HepG2 (cell line): ENCODE measurements at regions not wholly inside any gene's neighbourhood (a gene's known extent, or its start where the extent isn't known, plus 50 kb on each side); places are given as distances from the start of the nearest gene placed in this dataset.

Experiments
- ATAC-seq: fragments of 200-7000 bp; cut with Tn5 transposase; 3 replicates; pipeline ENCODE4 v1.9.1; 2020; ENCODE audit warnings: mild to moderate bottlenecking, moderate library complexity
- BruUV-seq: library from RNA; stranded (reverse); fragments of 400-500 nt; replicated peaks from 2 replicates; lab custom pipeline; 2021; lab: Mats Ljungman, UMichigan
- CTCF ChIA-PET: fragments of 300-600 bp; formaldehyde crosslinking; extraction: SDS; loops from one replicate; lab custom pipeline; 2021; ENCODE audit warnings: low total read pairs, inconsistent platforms, low intra/inter-chr PET ratio; lab: Yijun Ruan, JAX
- POLR2A ChIA-PET: fragments of 350-600 bp; sonication (Branson Sonifier 250); formaldehyde crosslinking; loops from one replicate; lab custom pipeline; 2020; ENCODE audit warnings: antibody characterized with exemption, inconsistent platforms; lab: Yijun Ruan, JAX
- DNase-seq: peaks from one replicate; pipeline ENCODE4 v3.0.0-alpha.2; 2015; ENCODE audit warnings: low spot score
- FAIRE-seq: peaks from 3 replicates; lab custom pipeline; 2011; peaks lifted over from hg19 to GRCh38; lab: Jason Lieb, UNC
- H2AFZ ChIP-seq: one replicate; pipeline ENCODE4 v1.6.1; 2011; ENCODE audit warnings: low read length, inconsistent platforms
- H3K27ac ChIP-seq: fragments of 300-600 bp; 3 replicates; pipeline ENCODE4 v1.8.0; 2011; ENCODE audit warnings: mixed run types, mild to moderate bottlenecking, mixed read lengths, low read length, inconsistent platforms; ENCODE audit not compliant: insufficient read depth; ENCODE audit errors: extremely low read length
- H3K27me3 ChIP-seq, 2 experiments: fragments of 200-600 bp in 1 of 2; 2 replicates in 1 of 2; 3 replicates in 1 of 2; pipeline versions ENCODE4 v1.6.0 to v1.8.0; 2011; ENCODE audit warnings: low read length in 2 of 2, mild to moderate bottlenecking in 2 of 2, moderate library complexity in 2 of 2, inconsistent platforms in 1 of 2; ENCODE audit not compliant: insufficient read depth in 2 of 2, control insufficient read depth in 1 of 2
- H3K36me3 ChIP-seq, 2 experiments: fragments of 200-600 bp in 1 of 2; replicated peaks in 1 of 2; 2 replicates in 1 of 2; 3 replicates in 1 of 2; pipeline versions ENCODE4 v1.5.1 to v1.8.0; 2011; ENCODE audit warnings: low read length in 2 of 2, inconsistent platforms in 1 of 2; ENCODE audit not compliant: insufficient read depth in 2 of 2, control insufficient read depth in 1 of 2
- H3K4me1 ChIP-seq: 2 replicates; pipeline ENCODE4 v1.5.1; 2012; ENCODE audit warnings: low read length, inconsistent platforms; ENCODE audit not compliant: insufficient read depth
- H3K4me2 ChIP-seq: 2 replicates; pipeline ENCODE4 v1.6.0; 2011; ENCODE audit warnings: low read depth, low read length, inconsistent platforms
- H3K4me3 ChIP-seq, 3 experiments: fragments of 200-600 bp in 1 of 3; sonication (generic), shearing (Covaris generic) in 1 of 3; replicated peaks in 1 of 3; 2 replicates each; pipeline ENCODE4 v1.5.1; 2011 to 2016; ENCODE audit warnings: low read length in 3 of 3, inconsistent platforms in 2 of 3, low read depth in 2 of 3, mild to moderate bottlenecking in 2 of 3, control low read depth in 1 of 3, mixed read lengths in 1 of 3; ENCODE audit not compliant: insufficient read depth in 1 of 3
- H3K79me2 ChIP-seq: one replicate; pipeline ENCODE4 v1.6.1; 2011; ENCODE audit warnings: low read length, inconsistent platforms; ENCODE audit not compliant: insufficient read depth
- H3K9ac ChIP-seq: 2 replicates; pipeline ENCODE4 v1.6.0; 2011; ENCODE audit warnings: mild to moderate bottlenecking, low read depth, low read length, inconsistent platforms; ENCODE audit not compliant: insufficient read depth
- H3K9me3 ChIP-seq: 2 replicates; pipeline ENCODE4 v1.5.1; 2012; ENCODE audit warnings: mild to moderate bottlenecking, low read length
- H4K20me1 ChIP-seq: 2 replicates; pipeline ENCODE4 v1.6.0; 2011; ENCODE audit warnings: inconsistent platforms, mild to moderate bottlenecking, low read length, moderate library complexity; ENCODE audit not compliant: insufficient read depth
- CHD2 ChIP-seq: IDR thresholded peaks from 2 replicates; pipeline ENCODE4 v1.6.1; 2011; ENCODE audit warnings: low read depth, low read length, improper control_type of control experiment
- E2F1 ChIP-seq: sonication (generic); formaldehyde crosslinking; IDR thresholded peaks from 2 replicates; pipeline ENCODE4 v1.5.0; 2020; ENCODE audit warnings: missing genetic modification reagents
- ETV5 ChIP-seq: IDR thresholded peaks from 2 replicates; pipeline ENCODE4 v1.6.1; 2018; ENCODE audit warnings: missing biosample characterization, missing genetic modification reagents, inconsistent platforms, borderline replicate concordance
- HIVEP1 ChIP-seq: sonication (generic); formaldehyde crosslinking; IDR thresholded peaks from 2 replicates; pipeline ENCODE4 v1.4.0; 2020; ENCODE audit warnings: mild to moderate bottlenecking, missing genetic modification reagents
- HNF4G ChIP-seq, 2 experiments: sonication (generic) in 1 of 2; formaldehyde crosslinking in 1 of 2; IDR thresholded peaks; 2 replicates each; pipeline versions ENCODE4 v1.4.0 to v1.6.1; 2011 to 2020; ENCODE audit warnings: borderline replicate concordance in 2 of 2, low read depth in 2 of 2, mild to moderate bottlenecking in 2 of 2, low read length in 1 of 2, missing genetic modification reagents in 1 of 2, moderate library complexity in 1 of 2
- KLF13 ChIP-seq: sonication (generic); formaldehyde crosslinking; IDR thresholded peaks from 2 replicates; pipeline ENCODE4 v1.4.0; 2020; ENCODE audit warnings: mild to moderate bottlenecking, missing genetic modification reagents
- MAZ ChIP-seq, 2 experiments: sonication (generic) in 1 of 2; formaldehyde crosslinking in 1 of 2; IDR thresholded peaks; 2 replicates each; pipeline versions ENCODE4 v1.5.0 to v1.6.1; 2012 to 2020; ENCODE audit warnings: low read depth in 2 of 2, mild to moderate bottlenecking in 2 of 2, borderline replicate concordance in 1 of 2, improper control_type of control experiment in 1 of 2, low read length in 1 of 2, missing genetic modification reagents in 1 of 2, moderate library complexity in 1 of 2
- NFATC3 ChIP-seq: sonication (generic); formaldehyde crosslinking; IDR thresholded peaks from 2 replicates; pipeline ENCODE4 v1.5.1; 2020; ENCODE audit warnings: mild to moderate bottlenecking, missing genetic modification reagents
- PRMT3 ChIP-seq: sonication (generic); formaldehyde crosslinking; IDR thresholded peaks from 2 replicates; pipeline ENCODE4 v1.8.1; 2022; ENCODE audit warnings: low read depth, mild to moderate bottlenecking, moderate library complexity, missing genetic modification reagents, borderline replicate concordance
- RBFOX2 ChIP-seq: fragments of 200-400 bp; formaldehyde crosslinking; IDR thresholded peaks from 2 replicates; pipeline ENCODE4 v1.6.1; 2017; ENCODE audit warnings: low read depth, mild to moderate bottlenecking, low read length
- RERE ChIP-seq: IDR thresholded peaks from 2 replicates; pipeline ENCODE4 v1.6.1; 2016; ENCODE audit warnings: low read depth, missing genetic modification reagents, missing compliant biosample characterization
- RNF2 ChIP-seq: fragments of 450-650 bp; conservative IDR thresholded peaks from 2 replicates; pipeline ENCODE4 v1.6.1; 2016; ENCODE audit warnings: low read depth
- ZBTB37 ChIP-seq: sonication (generic); formaldehyde crosslinking; IDR thresholded peaks from 2 replicates; pipeline ENCODE4 v1.4.0; 2020; ENCODE audit warnings: mild to moderate bottlenecking, missing genetic modification reagents
- ZNF17 ChIP-seq: sonication (generic); formaldehyde crosslinking; IDR thresholded peaks from 2 replicates; pipeline ENCODE4 v1.5.0; 2020; ENCODE audit warnings: mild to moderate bottlenecking, missing genetic modification reagents
- ZNF670 ChIP-seq: sonication (generic); formaldehyde crosslinking; IDR thresholded peaks from 2 replicates; pipeline ENCODE4 v1.8.0; 2022; ENCODE audit warnings: mild to moderate bottlenecking, missing genetic modification reagents, borderline replicate concordance
- ZNF749 ChIP-seq: sonication (generic); formaldehyde crosslinking; IDR thresholded peaks from 2 replicates; pipeline ENCODE4 v1.8.0; 2022; ENCODE audit warnings: mild to moderate bottlenecking, missing genetic modification reagents, moderate library complexity, borderline replicate concordance
- WGBS: methylation state at CpG from one replicate; pipeline ENCODE4 v1.1.6; 2017; ENCODE audit warnings: low lambda C conversion rate; 5-methylcytosine and 5-hydroxymethylcytosine counted together
- in situ Hi-C: cut with HindIII; loops from 2 replicates; pipeline ENCODE4 v1.10.0; 2017; ENCODE audit warnings: low pct_unique_long_range_greater_than_20kb; ENCODE audit not compliant: extremely low pct_ligation_motif_present
- intact Hi-C: fragments of 100-400 bp; cut with micrococcal nuclease; formaldehyde crosslinking; loops from one replicate; pipeline ENCODE4 v1.10.0; 2022; ENCODE audit not compliant: unreplicated experiment

GRCh38 chr4:15353207-15353606 lies 74.6 kb upstream of the C1QTNF7 start:
- CTCF ChIA-PET, result no interaction called here
- no peaks in the 10 kb centered on the region for H3K9me3 ChIP-seq
- H3K4me1 ChIP-seq, result no peaks in the 10 kb centered on the region

More at GRCh38 chr4:15353207-15353606, 74.6 kb upstream of the C1QTNF7 start:
- no peak for DNase-seq
- POLR2A ChIA-PET, result no interaction called here
- 2% methylated on average over 3 of the region's 3 CpGs for WGBS
- Histone ChIP-seq H3K79me2 (no peaks in the 10 kb centered on the region), H2AFZ (no peak overlapping the region), H3K36me3 (no peaks in the 10 kb centered on the region), H3K27ac (no peak overlapping the region), H3K4me2 (no peak overlapping the region), H3K27me3 (peaks cover 0 to 3% of the 10 kb centered on the region in 2 experiments; a peak in 2 of 5 replicates), H4K20me1 (no peaks in the 10 kb centered on the region), H3K4me3 (no peak overlapping the region), H3K9ac (no peak overlapping the region)
- ATAC-seq, result no peak
- in situ Hi-C loops, result no loop called here
- no peak for TF ChIP-seq PRMT3 (CRISPR knock-in tag)
- TF ChIP-seq ZBTB37 (CRISPR knock-in tag), result no peak
- no peak for TF ChIP-seq MAZ (IDR thresholded peaks at IDR 0.05; ENCODE audit: borderline replicate concordance, low read depth, low read length)
- TF ChIP-seq MAZ (CRISPR knock-in tag; IDR thresholded peaks at IDR 0.05; ENCODE audit: low read depth), result no peak
- TF ChIP-seq KLF13 (CRISPR knock-in tag), result no peak
- TF ChIP-seq RERE, result no peak
- TF ChIP-seq ZNF749 (CRISPR knock-in tag), result no peak
- no peak for TF ChIP-seq E2F1 (CRISPR knock-in tag)
- TF ChIP-seq ZNF17 (CRISPR knock-in tag), result no peak
- TF ChIP-seq CHD2, result no peak
- no peak for TF ChIP-seq ZNF670 (CRISPR knock-in tag)
- TF ChIP-seq RBFOX2, result no peak
- no peak for TF ChIP-seq NFATC3
- no peak for TF ChIP-seq HIVEP1 (CRISPR knock-in tag)
- no peak for TF ChIP-seq RNF2
- TF ChIP-seq HNF4G (IDR thresholded peaks at IDR 0.05; ENCODE audit: borderline replicate concordance, low read depth, low read length), result no peak
- TF ChIP-seq HNF4G (CRISPR knock-in tag; IDR thresholded peaks at IDR 0.05; ENCODE audit: borderline replicate concordance, low read depth), result no peak
- no peak for TF ChIP-seq ETV5
- no peak for FAIRE-seq
- intact Hi-C loops, result no loop called here
- no TSS peak for BruUV-seq
